GM21447 (cell line): ENCODE measurements at regions not wholly inside any gene's neighbourhood (a gene's known extent, or its start where the extent isn't known, plus 50 kb on each side); places are given as distances from the start of the nearest gene placed in this dataset.
A peak's percentile ranks its signal among the peaks of the same experiment; 100 is the strongest.

ENCODE experiments used
- ATAC-seq: cut with Tn5 transposase; IDR thresholded peaks from one replicate; pipeline ENCODE4 v1.9.1; 2021; ENCODE audit not compliant: unreplicated experiment

GRCh38 chr9:19732441-19732951 lies 56.3 kb downstream of the SLC24A2 start:
- no peak for ATAC-seq

- no peak for ATAC-seq
Observed at GRCh38 chr9:19728101-19728500, 60.7 kb downstream of the SLC24A2 start.

- ATAC-seq: no peak
Observed at GRCh38 chr9:19725970-19726369, 62.9 kb downstream of the SLC24A2 start.

- no peak for ATAC-seq
Observed at GRCh38 chr9:19720377-19720776, 68.5 kb downstream of the SLC24A2 start.

GRCh38 chr9:19703702-19704101 lies 85.1 kb downstream of the SLC24A2 start:
- no peak for ATAC-seq

- no peak for ATAC-seq
Observed at GRCh38 chr9:19701991-19702390, 86.8 kb downstream of the SLC24A2 start.

GRCh38 chr9:19701274-19701673 lies 87.6 kb downstream of the SLC24A2 start:
- ATAC-seq: no peak

- ATAC-seq: no peak
Observed at GRCh38 chr9:19700699-19701098, 88.1 kb downstream of the SLC24A2 start.

- ATAC-seq: no peak
Observed at GRCh38 chr9:19699756-19700155, 89.1 kb downstream of the SLC24A2 start.

GRCh38 chr9:19698960-19699359 lies 89.9 kb downstream of the SLC24A2 start:
- ATAC-seq: no peak

GRCh38 chr9:19694601-19695000 lies 94.2 kb downstream of the SLC24A2 start:
- no peak for ATAC-seq

- no peak for ATAC-seq
Observed at GRCh38 chr9:19690128-19690527, 98.7 kb downstream of the SLC24A2 start.

GRCh38 chr9:19689328-19690101 lies 99.3 kb downstream of the SLC24A2 start:
- ATAC-seq: no peak

- no peak for ATAC-seq
Observed at GRCh38 chr9:19683715-19684114, 105.1 kb downstream of the SLC24A2 start.

- no peak for ATAC-seq
Observed at GRCh38 chr9:19682397-19682796, 106.4 kb downstream of the SLC24A2 start.

GRCh38 chr9:19681846-19682245 lies 107.0 kb downstream of the SLC24A2 start:
- ATAC-seq: no peak

GRCh38 chr9:19677924-19678323 lies 110.9 kb downstream of the SLC24A2 start:
- ATAC-seq: no peak

- no peak for ATAC-seq
Observed at GRCh38 chr9:19675492-19675891, 113.3 kb downstream of the SLC24A2 start.

- no peak for ATAC-seq
Observed at GRCh38 chr9:19666575-19666974, 122.3 kb downstream of the SLC24A2 start.

- ATAC-seq: peak; percentile 100
Observed at GRCh38 chr9:19665146-19665863, 123.5 kb downstream of the SLC24A2 start.

- ATAC-seq: no peak
Observed at GRCh38 chr9:19663570-19663969, 125.3 kb downstream of the SLC24A2 start.

- ATAC-seq: no peak
Observed at GRCh38 chr9:19662213-19662612, 126.6 kb downstream of the SLC24A2 start.
